SK-N-SH (cell line): ENCODE measurements at regions not wholly inside any gene's neighbourhood (a gene's known extent, or its start where the extent isn't known, plus 50 kb on each side); places are given as distances from the start of the nearest gene placed in this dataset.

Experiments used
- CTCF ChIA-PET: fragments of 300-600, 350-600 bp; formaldehyde crosslinking; extraction: SDS; loops from one replicate; lab custom pipeline; 2021; lab: Yijun Ruan, JAX
- POLR2A ChIA-PET: fragments of 350-600 bp; sonication (Branson Sonifier 250); formaldehyde crosslinking; extraction: SDS; loops from one replicate; lab custom pipeline; 2020; ENCODE audit warnings: antibody characterized with exemption, inconsistent platforms; lab: Yijun Ruan, JAX
- DNase-seq: peaks from one replicate; pipeline ENCODE4 v3.0.0; 2012
- H2AFZ ChIP-seq: fragments of 200-600 bp; sonication (generic); 2 replicates; pipeline ENCODE4 v1.8.1; 2016; ENCODE audit warnings: antibody characterized with exemption, mild to moderate bottlenecking, low read depth
- H3F3A ChIP-seq: fragments of 200-600 bp; sonication (generic); replicated peaks from 2 replicates; pipeline ENCODE3; 2016; ENCODE audit warnings: antibody characterized with exemption, mild to moderate bottlenecking; ENCODE audit not compliant: insufficient read depth
- H3K27ac ChIP-seq, 2 experiments: fragments of 200-500 bp in 1 of 2; fragments of 200-600 bp in 1 of 2; sonication (Bioruptor generic) in 1 of 2; sonication (generic), shearing (Covaris generic) in 1 of 2; 2 replicates each; pipeline versions ENCODE4 v1.5.1 to v1.6.1; 2014 to 2016; ENCODE audit warnings: low read depth in 2 of 2, inconsistent platforms in 1 of 2, low read length in 1 of 2, mild to moderate bottlenecking in 1 of 2, mixed read lengths in 1 of 2
- H3K27me3 ChIP-seq: fragments of 200-600 bp; sonication (generic), shearing (Covaris generic); 2 replicates; pipeline ENCODE4 v1.6.1; 2016; ENCODE audit warnings: mixed run types; ENCODE audit not compliant: insufficient read depth
- H3K36me3 ChIP-seq, 2 experiments: fragments of 200-500 bp in 1 of 2; fragments of 200-600 bp in 1 of 2; sonication (Bioruptor generic) in 1 of 2; sonication (generic) in 1 of 2; replicated peaks in 1 of 2; 2 replicates each; pipeline versions ENCODE3 to v1.5.1; 2014 to 2016; ENCODE audit warnings: low read length in 1 of 2, mild to moderate bottlenecking in 1 of 2; ENCODE audit not compliant: insufficient read depth in 2 of 2, control insufficient read depth in 1 of 2
- H3K4me1 ChIP-seq, 2 experiments: fragments of 200-500 bp in 1 of 2; fragments of 200-600 bp in 1 of 2; sonication (Bioruptor generic) in 1 of 2; sonication (generic), shearing (Covaris generic) in 1 of 2; 2 replicates each; pipeline versions ENCODE4 v1.5.1 to v1.6.1; 2014 to 2016; ENCODE audit warnings: low read depth in 1 of 2, low read length in 1 of 2, mixed run types in 1 of 2; ENCODE audit not compliant: insufficient read depth in 2 of 2, control insufficient read depth in 1 of 2
- H3K4me2 ChIP-seq: fragments of 200-600 bp; sonication (generic), shearing (Covaris generic); 2 replicates; pipeline ENCODE4 v1.6.1; 2017; ENCODE audit warnings: mixed run types
- H3K4me3 ChIP-seq, 2 experiments: fragments of 200-500 bp in 1 of 2; fragments of 200-600 bp in 1 of 2; sonication (Bioruptor generic) in 1 of 2; sonication (generic), shearing (Covaris generic) in 1 of 2; 2 replicates each; pipeline versions ENCODE4 v1.5.1 to v1.8.1; 2014 to 2016; ENCODE audit warnings: low read depth in 2 of 2, inconsistent platforms in 1 of 2, low read length in 1 of 2, mild to moderate bottlenecking in 1 of 2, mixed read lengths in 1 of 2, moderate library complexity in 1 of 2
- H3K79me2 ChIP-seq: fragments of 200-600 bp; sonication (generic); 2 replicates; pipeline ENCODE4 v1.8.1; 2017; ENCODE audit warnings: mild to moderate bottlenecking; ENCODE audit not compliant: insufficient read depth
- H3K9ac ChIP-seq: fragments of 200-600 bp; sonication (generic); 2 replicates; pipeline ENCODE4 v1.6.1; 2017; ENCODE audit warnings: mixed run types
- H3K9me2 ChIP-seq: fragments of 200-600 bp; sonication (generic); 2 replicates; pipeline ENCODE4 v1.6.1; 2017; ENCODE audit warnings: mixed run types
- H3K9me3 ChIP-seq: fragments of 200-600 bp; sonication (generic); 2 replicates; pipeline ENCODE4 v1.6.1; 2017; ENCODE audit warnings: mixed run types, mild to moderate bottlenecking, moderate library complexity
- H4K20me1 ChIP-seq: fragments of 200-600 bp; sonication (generic); 2 replicates; pipeline ENCODE4 v1.6.1; 2017; ENCODE audit warnings: mild to moderate bottlenecking, mixed run types; ENCODE audit not compliant: insufficient read depth
- CHD2 ChIP-seq: fragments of 150-350 bp; IDR thresholded peaks from 2 replicates; pipeline ENCODE4 v1.6.1; 2018; ENCODE audit warnings: low read length; ENCODE audit not compliant: partially characterized antibody
- CTCF ChIP-seq: fragments of 200-600 bp; sonication (generic); IDR thresholded peaks from 2 replicates; pipeline ENCODE4 v1.6.1; 2017; ENCODE audit warnings: antibody characterized with exemption, mild to moderate bottlenecking, moderate library complexity
- EP300 ChIP-seq, 2 experiments: IDR thresholded peaks; 2 replicates each; pipeline versions ENCODE4 v1.4.0 to v1.6.1; 2012; ENCODE audit warnings: borderline replicate concordance in 1 of 2, low read depth in 1 of 2, low read length in 1 of 2
- EZH2phosphoT487 ChIP-seq: fragments of 200-600 bp; sonication (generic); IDR thresholded peaks from 2 replicates; pipeline ENCODE4 v1.6.1; 2017; ENCODE audit warnings: low read depth, mixed run types, mild to moderate bottlenecking, antibody characterized with exemption, moderate library complexity, borderline replicate concordance
- FOXJ3 ChIP-seq: sonication (generic); formaldehyde crosslinking; IDR thresholded peaks from 2 replicates; pipeline ENCODE4 v1.5.1; 2020; ENCODE audit warnings: mild to moderate bottlenecking, missing genetic modification reagents
- FOXM1 ChIP-seq: IDR thresholded peaks from 2 replicates; pipeline ENCODE4 v1.4.0; 2012; ENCODE audit warnings: low read depth, mild to moderate bottlenecking
- GATA2 ChIP-seq: sonication (generic); formaldehyde crosslinking; IDR thresholded peaks from 2 replicates; pipeline ENCODE4 v1.5.0; 2020; ENCODE audit warnings: mild to moderate bottlenecking, missing genetic modification reagents
- MXI1 ChIP-seq: IDR thresholded peaks from 2 replicates; pipeline ENCODE4 v1.6.1; 2012; ENCODE audit warnings: mild to moderate bottlenecking, low read depth, low read length, improper control_type of control experiment
- NRF1 ChIP-seq: IDR thresholded peaks from 2 replicates; pipeline ENCODE4 v1.6.1; 2012; ENCODE audit warnings: low read depth, mild to moderate bottlenecking, low read length
- RCOR1 ChIP-seq: fragments of 150-350 bp; IDR thresholded peaks from 2 replicates; pipeline ENCODE4 v1.6.1; 2017; ENCODE audit warnings: antibody characterized with exemption, low read length
- RFX5 ChIP-seq: IDR thresholded peaks from 2 replicates; pipeline ENCODE4 v1.6.1; 2012; ENCODE audit warnings: mild to moderate bottlenecking, improper control_type of control experiment, low read length
- SIN3A ChIP-seq: IDR thresholded peaks from 2 replicates; pipeline ENCODE4 v1.6.1; 2012; ENCODE audit warnings: low read depth, mild to moderate bottlenecking, low read length, moderate library complexity, borderline replicate concordance
- SMC3 ChIP-seq: IDR thresholded peaks from 2 replicates; pipeline ENCODE4 v1.6.1; 2012; ENCODE audit warnings: low read depth, low read length, improper control_type of control experiment
- TCF12 ChIP-seq: IDR thresholded peaks from 2 replicates; pipeline ENCODE4 v1.4.0; 2012
- TEAD4 ChIP-seq: IDR thresholded peaks from 2 replicates; pipeline ENCODE4 v1.4.0; 2012; ENCODE audit warnings: mild to moderate bottlenecking, borderline replicate concordance; ENCODE audit not compliant: insufficient read depth
- USF2 ChIP-seq: fragments of 150-350 bp; IDR thresholded peaks from 2 replicates; pipeline ENCODE4 v1.6.1; 2017; ENCODE audit warnings: antibody characterized with exemption, low read length, low read depth, borderline replicate concordance
- WGBS: methylation state at CpG from one replicate; pipeline ENCODE4 v1.1.6; 2017; ENCODE audit warnings: low lambda C conversion rate; 5-methylcytosine and 5-hydroxymethylcytosine counted together
- TF ChIP-seq, protein P1 (sequence below): IDR thresholded peaks from 2 replicates; pipeline ENCODE4; 2012
- TF ChIP-seq, protein P2 (sequence below): fragments of 150-350 bp; IDR thresholded peaks from 2 replicates; pipeline ENCODE4 v1.6.1; 2016; ENCODE audit warnings: mild to moderate bottlenecking, low read depth, low read length
- TF ChIP-seq, protein P3 (sequence below): IDR thresholded peaks from 2 replicates; pipeline ENCODE4 v1.4.0; 2012; ENCODE audit warnings: low read depth, borderline replicate concordance

DNA sequence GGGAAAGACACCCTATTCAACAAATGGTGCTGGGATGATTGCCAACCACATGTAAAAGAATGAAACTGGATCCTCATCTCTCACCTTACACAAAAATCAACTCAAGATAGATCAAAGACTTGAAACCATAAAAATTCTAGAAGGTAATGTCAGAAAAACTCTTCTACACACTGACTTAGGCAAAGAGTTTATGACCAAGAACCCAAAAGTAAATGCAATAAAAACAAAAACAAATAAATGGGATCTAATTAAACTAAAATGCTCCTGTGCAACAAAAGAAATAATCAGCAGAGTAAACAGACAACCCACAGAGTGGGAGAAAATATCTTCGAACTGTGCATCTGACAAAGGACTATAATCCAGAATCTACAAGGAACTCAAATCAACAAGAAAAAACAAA, 504.2 kb upstream of the MBL2 start:
- 48% methylated on average over 1 of the region's 1 CpG for WGBS
- no peak overlapping the region for H3K4me2 ChIP-seq
- no peaks in the 10 kb centered on the region for H3K36me3 ChIP-seq
- H3F3A ChIP-seq = no peaks in the 10 kb centered on the region
- TF ChIP-seq CHD2 = no peak
- TF ChIP-seq, protein P1, sequence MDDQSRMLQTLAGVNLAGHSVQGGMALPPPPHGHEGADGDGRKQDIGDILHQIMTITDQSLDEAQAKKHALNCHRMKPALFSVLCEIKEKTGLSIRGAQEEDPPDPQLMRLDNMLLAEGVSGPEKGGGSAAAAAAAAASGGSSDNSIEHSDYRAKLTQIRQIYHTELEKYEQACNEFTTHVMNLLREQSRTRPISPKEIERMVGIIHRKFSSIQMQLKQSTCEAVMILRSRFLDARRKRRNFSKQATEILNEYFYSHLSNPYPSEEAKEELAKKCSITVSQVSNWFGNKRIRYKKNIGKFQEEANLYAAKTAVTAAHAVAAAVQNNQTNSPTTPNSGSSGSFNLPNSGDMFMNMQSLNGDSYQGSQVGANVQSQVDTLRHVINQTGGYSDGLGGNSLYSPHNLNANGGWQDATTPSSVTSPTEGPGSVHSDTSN = no peak
- no peak for TF ChIP-seq TEAD4
- TF ChIP-seq GATA2 (CRISPR knock-in tag) = no peak
- TF ChIP-seq FOXM1 = no peak
- TF ChIP-seq TCF12 = no peak
- no peak for TF ChIP-seq SIN3A
- TF ChIP-seq USF2 = no peak
- TF ChIP-seq, protein P2, sequence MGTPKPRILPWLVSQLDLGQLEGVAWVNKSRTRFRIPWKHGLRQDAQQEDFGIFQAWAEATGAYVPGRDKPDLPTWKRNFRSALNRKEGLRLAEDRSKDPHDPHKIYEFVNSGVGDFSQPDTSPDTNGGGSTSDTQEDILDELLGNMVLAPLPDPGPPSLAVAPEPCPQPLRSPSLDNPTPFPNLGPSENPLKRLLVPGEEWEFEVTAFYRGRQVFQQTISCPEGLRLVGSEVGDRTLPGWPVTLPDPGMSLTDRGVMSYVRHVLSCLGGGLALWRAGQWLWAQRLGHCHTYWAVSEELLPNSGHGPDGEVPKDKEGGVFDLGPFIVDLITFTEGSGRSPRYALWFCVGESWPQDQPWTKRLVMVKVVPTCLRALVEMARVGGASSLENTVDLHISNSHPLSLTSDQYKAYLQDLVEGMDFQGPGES = no peak
- TF ChIP-seq MXI1 = no peak
- no peak for TF ChIP-seq EP300 (IDR thresholded peaks at IDR 0.05; ENCODE audit: borderline replicate concordance in 1 of 2, low read depth in 1 of 2, low read length in 1 of 2)
- no peak for TF ChIP-seq RCOR1
- no peak for TF ChIP-seq SMC3
- TF ChIP-seq FOXJ3 (CRISPR knock-in tag) = no peak
- no peak for TF ChIP-seq EZH2phosphoT487
- no peak for TF ChIP-seq NRF1
- no peak for TF ChIP-seq RFX5
- TF ChIP-seq, protein P3, sequence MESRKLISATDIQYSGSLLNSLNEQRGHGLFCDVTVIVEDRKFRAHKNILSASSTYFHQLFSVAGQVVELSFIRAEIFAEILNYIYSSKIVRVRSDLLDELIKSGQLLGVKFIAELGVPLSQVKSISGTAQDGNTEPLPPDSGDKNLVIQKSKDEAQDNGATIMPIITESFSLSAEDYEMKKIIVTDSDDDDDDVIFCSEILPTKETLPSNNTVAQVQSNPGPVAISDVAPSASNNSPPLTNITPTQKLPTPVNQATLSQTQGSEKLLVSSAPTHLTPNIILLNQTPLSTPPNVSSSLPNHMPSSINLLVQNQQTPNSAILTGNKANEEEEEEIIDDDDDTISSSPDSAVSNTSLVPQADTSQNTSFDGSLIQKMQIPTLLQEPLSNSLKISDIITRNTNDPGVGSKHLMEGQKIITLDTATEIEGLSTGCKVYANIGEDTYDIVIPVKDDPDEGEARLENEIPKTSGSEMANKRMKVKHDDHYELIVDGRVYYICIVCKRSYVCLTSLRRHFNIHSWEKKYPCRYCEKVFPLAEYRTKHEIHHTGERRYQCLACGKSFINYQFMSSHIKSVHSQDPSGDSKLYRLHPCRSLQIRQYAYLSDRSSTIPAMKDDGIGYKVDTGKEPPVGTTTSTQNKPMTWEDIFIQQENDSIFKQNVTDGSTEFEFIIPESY = no peak
- no peak for TF ChIP-seq CTCF
- ChIA-PET CTCF (no interaction called here), POLR2A (no interaction called here)
- no peaks in the 10 kb centered on the region for H4K20me1 ChIP-seq
- no peaks in the 10 kb centered on the region for H3K9me2 ChIP-seq
- no peaks in the 10 kb centered on the region for H3K4me1 ChIP-seq
- H3K4me3 ChIP-seq = no peak overlapping the region
- H3K9ac ChIP-seq = no peak overlapping the region
- no peaks in the 10 kb centered on the region for H3K79me2 ChIP-seq
- no peak overlapping the region for H3K27ac ChIP-seq
- no peak overlapping the region for H2AFZ ChIP-seq
- no peaks in the 10 kb centered on the region for H3K27me3 ChIP-seq
- H3K9me3 ChIP-seq = no peaks in the 10 kb centered on the region
- DNase-seq = no peak
